H1 (cell line): ENCODE measurements at regions not wholly inside any gene's neighbourhood (a gene's known extent, or its start where the extent isn't known, plus 50 kb on each side); places are given as distances from the start of the nearest gene placed in this dataset.

ENCODE experiments used
- CTCF ChIA-PET: fragments of 300-600 bp; sonication (Branson Sonifier 250); formaldehyde crosslinking; loops from one replicate; lab custom pipeline; 2021; ENCODE audit not compliant: partially characterized antibody; lab: Charles Lee
- POLR2A ChIA-PET: fragments of 300-600 bp; sonication (Branson Sonifier 250); formaldehyde crosslinking; loops from one replicate; lab custom pipeline; 2021; ENCODE audit warnings: inconsistent platforms; ENCODE audit not compliant: partially characterized antibody; lab: Charles Lee
- DNase-seq, 2 experiments: peaks; one replicate each; pipeline versions ENCODE4 v3.0.0 to v3.0.0-alpha.2; 2010 to 2022; ENCODE audit warnings: low spot score in 2 of 2, low read depth in 1 of 2, mixed read lengths in 1 of 2
- FAIRE-seq: peaks from 2 replicates; lab custom pipeline; 2011; peaks lifted over from hg19 to GRCh38; lab: Jason Lieb, UNC
- H2AFZ ChIP-seq: 2 replicates; pipeline ENCODE4 v1.8.1; 2012; ENCODE audit warnings: low read length, inconsistent platforms
- H2AK5ac ChIP-seq: 2 replicates; pipeline ENCODE4 v1.6.1; 2013; ENCODE audit warnings: low read depth, low read length
- H2BK120ac ChIP-seq: replicated peaks from 2 replicates; pipeline ENCODE3; 2013; ENCODE audit warnings: low read depth, low read length, inconsistent platforms
- H2BK12ac ChIP-seq: 2 replicates; pipeline ENCODE4 v1.6.1; 2013; ENCODE audit warnings: low read depth, low read length
- H2BK15ac ChIP-seq: 2 replicates; pipeline ENCODE4 v1.6.1; 2013; ENCODE audit warnings: low read length
- H2BK20ac ChIP-seq: 2 replicates; pipeline ENCODE4 v1.6.1; 2013; ENCODE audit warnings: low read length
- H2BK5ac ChIP-seq: 2 replicates; pipeline ENCODE4 v1.6.1; 2013; ENCODE audit warnings: low read depth, low read length
- H3K14ac ChIP-seq: 2 replicates; pipeline ENCODE4 v1.6.1; 2013; ENCODE audit warnings: inconsistent platforms; ENCODE audit not compliant: insufficient read length
- H3K18ac ChIP-seq: 2 replicates; pipeline ENCODE4 v1.6.1; 2013; ENCODE audit warnings: low read length; ENCODE audit errors: extremely low read depth
- H3K23ac ChIP-seq: 2 replicates; pipeline ENCODE4 v1.6.1; 2013; ENCODE audit warnings: inconsistent platforms; ENCODE audit not compliant: insufficient read length
- H3K23me2 ChIP-seq: 2 replicates; pipeline ENCODE4 v1.6.1; 2013; ENCODE audit warnings: low read depth, low read length
- H3K27ac ChIP-seq: 2 replicates; pipeline ENCODE4 v1.6.1; 2011; ENCODE audit warnings: low read depth, low read length, inconsistent platforms
- H3K27me3 ChIP-seq, 4 experiments: replicated peaks in 1 of 4; 1 replicate in 1 of 4; 2 replicates in 3 of 4; pipeline versions ENCODE4 v1.6.1 to v1.8.1; 2011 to 2013; ENCODE audit warnings: low read length in 3 of 4, mild to moderate bottlenecking in 3 of 4, inconsistent platforms in 2 of 4, mixed read lengths in 2 of 4, moderate library complexity in 1 of 4; ENCODE audit not compliant: control insufficient read depth in 3 of 4, insufficient read depth in 3 of 4; ENCODE audit errors: extremely low read depth in 1 of 4
- H3K36me3 ChIP-seq, 4 experiments: 2 replicates each; pipeline versions ENCODE4 v1.6.1 to v1.8.1; 2011 to 2013; ENCODE audit warnings: mild to moderate bottlenecking in 4 of 4, low read length in 3 of 4, moderate library complexity in 2 of 4, control low read depth in 1 of 4, inconsistent platforms in 1 of 4; ENCODE audit not compliant: insufficient read depth in 4 of 4, control insufficient read depth in 2 of 4
- H3K4ac ChIP-seq: replicated peaks from 2 replicates; pipeline ENCODE3; 2013; ENCODE audit warnings: low read length, low read depth, mixed read lengths, inconsistent platforms; ENCODE audit not compliant: insufficient read length
- H3K4me1 ChIP-seq, 4 experiments: replicated peaks in 1 of 4; 1 replicate in 1 of 4; 2 replicates in 3 of 4; pipeline versions ENCODE4 v1.6.1 to v1.8.1; 2011 to 2013; ENCODE audit warnings: low read length in 3 of 4, inconsistent platforms in 2 of 4, mixed read lengths in 1 of 4; ENCODE audit not compliant: insufficient read depth in 4 of 4, control insufficient read depth in 3 of 4
- H3K4me2 ChIP-seq, 2 experiments: 2 replicates each; pipeline versions ENCODE4 v1.6.1 to v1.8.1; 2011 to 2013; ENCODE audit warnings: low read depth in 2 of 2, low read length in 2 of 2, control low read depth in 1 of 2, inconsistent platforms in 1 of 2, mild to moderate bottlenecking in 1 of 2; ENCODE audit not compliant: insufficient read depth in 1 of 2
- H3K4me3 ChIP-seq, 4 experiments: fragments of 200-600, 300-600 bp in 1 of 4; sonication (generic), shearing (Covaris generic), sonication (Bioruptor Twin) in 1 of 4; 2 replicates each; pipeline versions ENCODE4 v1.5.1 to v1.8.1; 2011 to 2016; ENCODE audit warnings: low read length in 4 of 4, low read depth in 3 of 4, control low read depth in 2 of 4, inconsistent platforms in 2 of 4, mild to moderate bottlenecking in 2 of 4, mixed read lengths in 1 of 4, moderate library complexity in 1 of 4; ENCODE audit not compliant: insufficient read depth in 2 of 4; ENCODE audit errors: extremely low read depth in 1 of 4
- H3K56ac ChIP-seq: replicated peaks from 2 replicates; pipeline ENCODE3; 2013; ENCODE audit warnings: low read depth, mild to moderate bottlenecking, mixed read lengths, low read length, inconsistent platforms; ENCODE audit not compliant: insufficient read length
- H3K79me1 ChIP-seq: 2 replicates; pipeline ENCODE4 v1.6.1; 2013; ENCODE audit warnings: low read depth, low read length, control low read depth
- H3K79me2 ChIP-seq, 2 experiments: 2 replicates each; pipeline versions ENCODE4 v1.6.1 to v1.8.1; 2012 to 2013; ENCODE audit warnings: low read length in 2 of 2, mild to moderate bottlenecking in 2 of 2, inconsistent platforms in 1 of 2; ENCODE audit not compliant: insufficient read depth in 2 of 2, control insufficient read depth in 1 of 2
- H3K9ac ChIP-seq, 4 experiments: replicated peaks in 1 of 4; 1 replicate in 1 of 4; 2 replicates in 3 of 4; pipeline versions ENCODE4 v1.6.1 to v1.8.1; 2011 to 2013; ENCODE audit warnings: low read depth in 3 of 4, low read length in 3 of 4, control low read depth in 2 of 4, mild to moderate bottlenecking in 2 of 4, moderate library complexity in 2 of 4, inconsistent platforms in 1 of 4; ENCODE audit errors: extremely low read depth in 1 of 4
- H3K9me3 ChIP-seq, 2 experiments: 2 replicates each; pipeline versions ENCODE4 v1.6.1 to v1.8.1; 2012 to 2013; ENCODE audit warnings: mild to moderate bottlenecking in 2 of 2, moderate library complexity in 2 of 2, control low read depth in 1 of 2, inconsistent platforms in 1 of 2, low read depth in 1 of 2, low read length in 1 of 2, mixed read lengths in 1 of 2; ENCODE audit not compliant: insufficient read depth in 2 of 2
- H4K20me1 ChIP-seq, 2 experiments: replicated peaks in 1 of 2; 2 replicates each; pipeline versions ENCODE3 to v1.8.1; 2011 to 2013; ENCODE audit warnings: inconsistent platforms in 2 of 2, low read length in 2 of 2, mild to moderate bottlenecking in 1 of 2; ENCODE audit not compliant: insufficient read depth in 2 of 2, control insufficient read depth in 1 of 2
- H4K5ac ChIP-seq: 2 replicates; pipeline ENCODE4 v1.6.1; 2013; ENCODE audit warnings: low read length, low read depth, mixed read lengths, inconsistent platforms; ENCODE audit not compliant: insufficient read length
- H4K8ac ChIP-seq: 2 replicates; pipeline ENCODE4 v1.8.0; 2013; ENCODE audit warnings: mild to moderate bottlenecking, moderate library complexity, low read length, inconsistent platforms; ENCODE audit not compliant: insufficient read depth; ENCODE audit errors: extremely low read depth
- H4K91ac ChIP-seq: replicated peaks from 2 replicates; pipeline ENCODE3; 2013; ENCODE audit warnings: low read length, mixed read lengths, inconsistent platforms; ENCODE audit not compliant: insufficient read length
- BACH1 ChIP-seq: IDR thresholded peaks from 2 replicates; pipeline ENCODE4 v1.6.1; 2012; ENCODE audit warnings: low read length, improper control_type of control experiment
- CHD1 ChIP-seq: IDR thresholded peaks from 2 replicates; pipeline ENCODE4 v1.6.1; 2012; ENCODE audit warnings: low read depth, low read length, improper control_type of control experiment
- CREB1 ChIP-seq: IDR thresholded peaks from 2 replicates; pipeline ENCODE4 v1.6.1; 2012; ENCODE audit warnings: inconsistent platforms
- GABPA ChIP-seq: IDR thresholded peaks from 2 replicates; pipeline ENCODE4 v1.6.1; 2011; ENCODE audit warnings: mild to moderate bottlenecking, low read length, moderate library complexity, borderline replicate concordance; ENCODE audit not compliant: insufficient read depth
- HDAC6 ChIP-seq: IDR thresholded peaks from one replicate; pipeline ENCODE4 v1.7.1; 2012; ENCODE audit warnings: low read depth, mild to moderate bottlenecking, inconsistent platforms, low read length, moderate library complexity
- POU5F1 ChIP-seq: IDR thresholded peaks from 2 replicates; pipeline ENCODE4 v1.6.1; 2011; ENCODE audit warnings: low read depth, mild to moderate bottlenecking, low read length, moderate library complexity
- RXRA ChIP-seq: IDR thresholded peaks from 2 replicates; pipeline ENCODE4 v1.6.1; 2011; ENCODE audit warnings: low read depth, mild to moderate bottlenecking, low read length, moderate library complexity; ENCODE audit not compliant: insufficient read depth
- SAP30 ChIP-seq: fragments of 300-600 bp; sonication (generic); IDR thresholded peaks from 2 replicates; pipeline ENCODE4 v1.7.1; 2012; ENCODE audit warnings: low read length, moderate library complexity, mild to moderate bottlenecking, inconsistent platforms; ENCODE audit not compliant: insufficient read depth, insufficient replicate concordance
- SIRT6 ChIP-seq: IDR thresholded peaks from one replicate; pipeline ENCODE4 v1.7.1; 2012; ENCODE audit warnings: low read length, inconsistent platforms
- TAF1 ChIP-seq: IDR thresholded peaks from 2 replicates; pipeline ENCODE4 v1.6.1; 2011; ENCODE audit warnings: mild to moderate bottlenecking, low read depth, low read length
- WGBS, 2 experiments: shearing (Covaris generic) in 1 of 2; methylation state at CpG; one replicate each; pipeline versions ENCODE4 v1.1.6 to v1.1.7; 2013 to 2015; ENCODE audit warnings: low lambda C conversion rate in 2 of 2, mixed read lengths in 2 of 2, inconsistent platforms in 1 of 2, low coverage in 1 of 2, missing lambda C conversion rate in 1 of 2; ENCODE audit not compliant: insufficient replicate concordance in 2 of 2, insufficient coverage in 1 of 2, insufficient read length in 1 of 2; ENCODE audit errors: extremely low coverage in 1 of 2, missing lambda C conversion rate in 1 of 2; 5-methylcytosine and 5-hydroxymethylcytosine counted together

- no peak overlapping the region for H3K14ac ChIP-seq
- H3K9ac ChIP-seq = no peak overlapping the region
- H3K18ac ChIP-seq = no peak overlapping the region
- no peak overlapping the region for H4K5ac ChIP-seq
- H3K27me3 ChIP-seq = peaks cover 0 to 10% (median 9%) of the 10 kb centered on the region in 4 experiments; a peak in 5 of 7 replicates
- no peak overlapping the region for H2BK20ac ChIP-seq
- no peak overlapping the region for H3K4ac ChIP-seq
- no peaks in the 10 kb centered on the region; the same call in 1 of the 2 replicates for H3K79me1 ChIP-seq
- POLR2A ChIA-PET = interaction anchor here (0.7 kb wide), 1 partner anchor 12 kb away, joined by 3 read pairs; no protein-coding TSS in a partner anchor
- no peak overlapping the region for H4K91ac ChIP-seq
- peaks cover 0 to 6% (median under 1%) of the 10 kb centered on the region in 4 experiments; a peak in 3 of 7 replicates for H3K4me1 ChIP-seq
- CTCF ChIA-PET = interaction anchor here (0.8 to 2.1 kb wide), 4 partner anchors 8 to 58 kb away, joined by 3 to 5 read pairs (median 4); no protein-coding TSS in a partner anchor
- DNase-seq = no peak
- no peak overlapping the region for H2AFZ ChIP-seq
- no peak overlapping the region for H2AK5ac ChIP-seq
- no peak overlapping the region for H2BK15ac ChIP-seq
- no peak for FAIRE-seq
- peaks cover 16 to 17% of the 10 kb centered on the region in 2 experiments; a peak in 3 of 4 replicates for H3K9me3 ChIP-seq
- no peaks in the 10 kb centered on the region for H3K36me3 ChIP-seq
- H3K27ac ChIP-seq = no peak overlapping the region
- no peak overlapping the region for H4K8ac ChIP-seq
- TF ChIP-seq SAP30 (no peak), CHD1 (no peak), TAF1 (no peak), BACH1 (no peak), POU5F1 (no peak), CREB1 (no peak), HDAC6 (no peak), GABPA (no peak), RXRA (no peak), SIRT6 (no peak)
- no peak overlapping the region for H2BK120ac ChIP-seq
- no peak overlapping the region for H3K23ac ChIP-seq
- peaks cover 0 to 27% of the 10 kb centered on the region in 2 experiments; a peak in 2 of 4 replicates for H3K79me2 ChIP-seq
- H4K20me1 ChIP-seq = peaks cover 2 to 5% of the 10 kb centered on the region in 2 experiments
- no peak overlapping the region for H3K4me2 ChIP-seq
- H2BK12ac ChIP-seq = no peak overlapping the region
- no peak overlapping the region for H3K56ac ChIP-seq
- no peak overlapping the region for H2BK5ac ChIP-seq
- peaks cover 18% of the 10 kb centered on the region; the same call in 1 of the 2 replicates for H3K23me2 ChIP-seq
- WGBS, 2 experiments = 82% methylated on average over 2 of the region's 2 CpGs; no CpG with 5 or more reads in 1 of the 2 experiments
- H3K4me3 ChIP-seq = no peak overlapping the region
Observed at GRCh38 chr15:62394079-62394478, 229.0 kb upstream of the C2CD4B start.
